Mesothelial cell of epicardium (in vitro differentiated cells): ENCODE measurements at regions not wholly inside any gene's neighbourhood (a gene's known extent, or its start where the extent isn't known, plus 50 kb on each side); places are given as distances from the start of the nearest gene placed in this dataset.
"Not testable (repeated sequence)": the region's sequence is repeated elsewhere in the genome, so short reads cannot be mapped to it uniquely, and the experiment has no call there.

Experiments
- DNase-seq, 2 experiments: peaks; one replicate each; pipeline ENCODE4 v3.0.0; 2021; ENCODE audit warnings: low spot score in 2 of 2; ENCODE audit not compliant: unreplicated experiment in 2 of 2
- H3K27ac Mint-ChIP-seq: 2 replicates; pipeline ENCODE4 v1.8.0; 2021; ENCODE audit warnings: mixed read lengths
- H3K27me3 Mint-ChIP-seq: 2 replicates; pipeline ENCODE4 v1.8.0; 2021; ENCODE audit warnings: low read depth, mixed read lengths
- H3K36me3 Mint-ChIP-seq: 2 replicates; pipeline ENCODE4 v1.8.0; 2021; ENCODE audit warnings: mixed read lengths
- H3K4me1 Mint-ChIP-seq: 2 replicates; pipeline ENCODE4 v1.8.0; 2021; ENCODE audit warnings: mixed read lengths
- H3K4me3 Mint-ChIP-seq: 2 replicates; pipeline ENCODE4 v1.8.0; 2021; ENCODE audit warnings: mild to moderate bottlenecking, moderate library complexity, mixed read lengths
- H3K9me3 Mint-ChIP-seq: 2 replicates; pipeline ENCODE4 v1.8.0; 2021; ENCODE audit warnings: mixed read lengths
- CTCF ChIP-seq: fragments of 200-600 bp; sonication (generic); IDR thresholded peaks from one replicate; pipeline ENCODE4 v1.5.0; 2021; ENCODE audit warnings: antibody characterized with exemption; ENCODE audit not compliant: unreplicated experiment

- TF ChIP-seq CTCF = no peak
- Mint-ChIP-seq H3K27me3 (no peaks in the 10 kb centered on the region), H3K4me1 (peaks cover 18% of the 10 kb centered on the region), H3K9me3 (no peaks in the 10 kb centered on the region), H3K4me3 (no peak overlapping the region), H3K36me3 (no peaks in the 10 kb centered on the region), H3K27ac (no peak overlapping the region)
- DNase-seq = no peak
Measured at GRCh38 chr6:139698526-139699176, 324.2 kb upstream of the CITED2 start.

- not testable (repeated sequence) for DNase-seq, H3K9me3 Mint-ChIP-seq, H3K27ac Mint-ChIP-seq, H3K27me3 Mint-ChIP-seq, H3K36me3 Mint-ChIP-seq, H3K4me3 Mint-ChIP-seq
- peaks cover 17% of the 10 kb centered on the region for H3K4me1 Mint-ChIP-seq
Measured at GRCh38 chr6:139697856-139698255, 323.4 kb upstream of the CITED2 start.

- not testable (repeated sequence) for H3K4me3 Mint-ChIP-seq, H3K27ac Mint-ChIP-seq, H3K9me3 Mint-ChIP-seq
Measured at GRCh38 chr6:139696991-139697390, 322.5 kb upstream of the CITED2 start.

GRCh38 chr6:139695361-139695760, 320.9 kb upstream of the CITED2 start:
- Mint-ChIP-seq H3K4me1 (peaks cover 9% of the 10 kb centered on the region), H3K27ac (no peak overlapping the region), H3K4me3 (no peak overlapping the region), H3K27me3 (no peaks in the 10 kb centered on the region), H3K9me3 (peaks cover 3% of the 10 kb centered on the region), H3K36me3 (no peaks in the 10 kb centered on the region)
- no peak for TF ChIP-seq CTCF
- no peak for DNase-seq

More at GRCh38 chr6:139696991-139697390, 322.5 kb upstream of the CITED2 start:
- H3K4me1 Mint-ChIP-seq, DNase-seq, H3K27me3 Mint-ChIP-seq, H3K36me3 Mint-ChIP-seq: not testable (repeated sequence)

GRCh38 chr6:139693735-139694134, 319.3 kb upstream of the CITED2 start:
- H3K9me3 Mint-ChIP-seq = peaks cover 3% of the 10 kb centered on the region
- no peak for TF ChIP-seq CTCF
- no peak overlapping the region for H3K27ac Mint-ChIP-seq
- no peaks in the 10 kb centered on the region for H3K27me3 Mint-ChIP-seq
- no peak for DNase-seq
- no peak overlapping the region for H3K4me3 Mint-ChIP-seq
- H3K36me3 Mint-ChIP-seq = no peaks in the 10 kb centered on the region
- H3K4me1 Mint-ChIP-seq = peaks cover 9% of the 10 kb centered on the region

GRCh38 chr6:139690007-139690406, 315.6 kb upstream of the CITED2 start:
- no peak for DNase-seq
- Mint-ChIP-seq H3K9me3 (peaks cover 3% of the 10 kb centered on the region), H3K4me1 (no peaks in the 10 kb centered on the region), H3K27ac (no peak overlapping the region), H3K4me3 (no peak overlapping the region), H3K27me3 (no peaks in the 10 kb centered on the region), H3K36me3 (no peaks in the 10 kb centered on the region)
- no peak for TF ChIP-seq CTCF

- H3K27me3 Mint-ChIP-seq = no peaks in the 10 kb centered on the region
- no peaks in the 10 kb centered on the region for H3K36me3 Mint-ChIP-seq
- no peak overlapping the region for H3K4me3 Mint-ChIP-seq
Measured at GRCh38 chr6:139687055-139687454, 312.6 kb upstream of the CITED2 start.

More at GRCh38 chr6:139687055-139687454, 312.6 kb upstream of the CITED2 start:
- Mint-ChIP-seq H3K9me3 (peaks cover 3% of the 10 kb centered on the region), H3K4me1 (no peaks in the 10 kb centered on the region), H3K27ac (no peak overlapping the region)
- TF ChIP-seq CTCF = no peak
- no peak for DNase-seq
